Activated CD8-positive, alpha-beta memory T cell treated with anti-CD3 and anti-CD28 coated beads, Interleukin-2, amount 50 U/mL, for 48 hours (primary cell): ENCODE measurements at regions not wholly inside any gene's neighbourhood (a gene's known extent, or its start where the extent isn't known, plus 50 kb on each side); places are given as distances from the start of the nearest gene placed in this dataset.
"Not testable (repeated sequence)": the region's sequence is repeated elsewhere in the genome, so short reads cannot be mapped to it uniquely, and the experiment has no call there.

ENCODE experiments used
- DNase-seq: peaks from one replicate; pipeline ENCODE4 v3.0.0-alpha.2; 2020

GRCh38 chr11:70886256-70886655 is 366.1 kb downstream of the SHANK2 start:
- no peak for DNase-seq

GRCh38 chr11:70886676-70887541 is 365.5 kb downstream of the SHANK2 start:
- DNase-seq = no peak

GRCh38 chr11:70887542-70887827 is 364.9 kb downstream of the SHANK2 start:
- no peak for DNase-seq

GRCh38 chr11:70888061-70888460 is 364.3 kb downstream of the SHANK2 start:
- DNase-seq = no peak

GRCh38 chr11:70889411-70889810 is 363.0 kb downstream of the SHANK2 start:
- no peak for DNase-seq

- DNase-seq = no peak
Observed at GRCh38 chr11:70891844-70892380, 360.5 kb downstream of the SHANK2 start.

- DNase-seq = no peak
Observed at GRCh38 chr11:70892889-70893288, 359.5 kb downstream of the SHANK2 start.

GRCh38 chr11:70894566-70895365 is 357.6 kb downstream of the SHANK2 start:
- DNase-seq = no peak

GRCh38 chr11:70895366-70895670 is 357.1 kb downstream of the SHANK2 start:
- no peak for DNase-seq

- DNase-seq = no peak
Observed at GRCh38 chr11:70897429-70897828, 354.9 kb downstream of the SHANK2 start.

- no peak for DNase-seq
Observed at GRCh38 chr11:70899616-70900015, 352.8 kb downstream of the SHANK2 start.

GRCh38 chr11:70900540-70900939 is 351.8 kb downstream of the SHANK2 start:
- DNase-seq = no peak

- no peak for DNase-seq
Observed at GRCh38 chr11:70901951-70902521, 350.3 kb downstream of the SHANK2 start.

- DNase-seq = not testable (repeated sequence)
Observed at GRCh38 chr11:70903229-70903628, 349.1 kb downstream of the SHANK2 start.

- no peak for DNase-seq
Observed at GRCh38 chr11:70906101-70906500, 346.3 kb downstream of the SHANK2 start.

- DNase-seq = no peak
Observed at GRCh38 chr11:70908223-70908622, 344.2 kb downstream of the SHANK2 start.

GRCh38 chr11:70910835-70911234 is 341.5 kb downstream of the SHANK2 start:
- no peak for DNase-seq

- no peak for DNase-seq
Observed at GRCh38 chr11:70912226-70912840, 340.0 kb downstream of the SHANK2 start.

- no peak for DNase-seq
Observed at GRCh38 chr11:70913715-70914231, 338.6 kb downstream of the SHANK2 start.

- DNase-seq = no peak
Observed at GRCh38 chr11:70914496-70914895, 337.9 kb downstream of the SHANK2 start.

- no peak for DNase-seq
Observed at GRCh38 chr11:70915158-70915985, 337.0 kb downstream of the SHANK2 start.

- DNase-seq = no peak
Observed at GRCh38 chr11:70916351-70916750, 336.0 kb downstream of the SHANK2 start.
